ELR (cell line): ENCODE measurements at regions not wholly inside any gene's neighbourhood (a gene's known extent, or its start where the extent isn't known, plus 50 kb on each side); places are given as distances from the start of the nearest gene placed in this dataset.

Experiments
- DNase-seq: peaks from one replicate; pipeline ENCODE4 v3.0.0-alpha.2; 2015; ENCODE audit warnings: low read depth

DNA sequence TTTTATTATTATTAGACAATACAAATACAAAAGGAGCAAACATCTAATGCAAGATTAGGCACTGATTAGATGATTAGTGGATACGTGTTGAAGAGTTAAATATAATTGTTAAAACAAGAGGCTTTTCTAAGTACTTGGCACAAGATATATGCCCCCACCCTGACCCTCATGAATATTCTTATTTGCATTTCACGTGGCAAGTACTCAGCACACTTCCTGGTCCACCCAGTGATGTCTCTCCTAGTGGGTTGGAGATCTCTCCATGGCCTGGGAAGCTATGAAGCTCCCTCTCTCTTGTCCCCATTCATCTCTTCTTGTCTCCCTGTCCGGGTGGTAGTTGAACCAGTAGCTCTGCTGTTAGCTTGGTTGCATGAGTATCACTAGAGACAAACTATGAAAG is 375.3 kb downstream of the ADRA2A start:
- DNase-seq: no peak

DNA sequence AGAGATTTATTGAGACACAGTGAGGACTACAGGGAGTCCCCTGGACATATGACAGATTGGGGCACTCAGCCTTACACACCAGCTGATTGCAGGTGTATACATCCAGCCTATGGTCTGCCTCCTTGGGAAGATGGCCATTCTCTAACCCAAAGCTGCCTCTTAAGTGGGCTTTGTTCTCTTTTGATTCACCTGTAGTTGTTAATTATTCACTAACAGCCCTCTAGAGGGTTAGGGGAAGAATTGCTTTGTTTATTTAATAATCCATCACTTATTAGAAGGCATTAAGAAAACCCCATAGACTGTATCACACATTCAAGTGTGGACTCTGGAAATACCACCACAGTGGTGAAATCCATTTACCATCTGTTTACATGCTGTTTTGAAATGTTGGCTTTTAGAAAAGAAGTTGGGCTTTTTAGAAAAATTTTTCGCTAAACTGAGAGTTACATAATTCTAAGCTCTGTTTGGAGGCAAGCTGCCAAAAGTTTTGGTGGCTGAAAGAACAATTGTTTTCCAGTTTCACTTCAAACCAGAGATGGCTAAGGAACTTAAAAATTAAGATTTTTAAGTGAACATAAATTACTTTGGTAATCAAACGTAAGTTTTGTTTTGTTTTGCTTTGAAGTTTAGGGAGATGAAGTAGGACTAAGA is 379.1 kb downstream of the ADRA2A start:
- DNase-seq: no peak

DNA sequence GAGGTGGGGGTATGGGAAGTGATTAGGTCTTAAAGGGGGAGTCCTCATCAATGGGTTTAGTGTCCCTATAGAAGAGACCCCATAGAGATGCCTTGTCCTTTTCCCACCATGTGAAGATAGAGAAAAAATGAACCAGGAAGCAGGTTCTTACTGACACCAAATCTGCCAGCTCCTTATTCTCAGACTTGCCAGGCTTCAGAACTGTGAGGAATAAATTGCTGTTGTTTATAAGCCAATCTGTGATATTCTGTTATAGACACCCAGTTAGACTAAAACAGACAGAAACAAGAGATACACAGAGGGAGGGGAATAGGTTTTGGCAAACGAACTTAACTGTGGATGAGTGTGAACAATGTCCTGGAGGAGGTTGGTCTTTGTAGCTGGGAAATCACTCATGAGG is 381.4 kb downstream of the ADRA2A start:
- no peak for DNase-seq

DNA sequence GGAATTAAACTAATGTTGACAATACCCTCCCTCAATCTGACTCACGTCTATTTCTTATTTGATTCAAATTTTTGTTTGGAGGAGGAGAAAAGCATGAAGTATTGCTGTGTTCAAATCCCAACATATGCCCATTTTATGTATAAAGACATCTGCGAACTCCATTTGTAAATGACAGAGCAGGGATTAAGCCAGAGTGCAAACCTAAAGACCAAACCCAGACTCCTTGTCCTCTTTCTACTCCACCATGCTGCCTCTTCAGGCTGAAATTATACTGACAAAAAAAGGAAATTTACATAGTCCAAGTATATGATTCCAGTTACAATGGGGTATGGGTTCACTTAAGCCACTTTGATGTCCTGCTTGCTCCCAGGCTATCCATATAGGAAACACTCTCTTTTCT is 383.1 kb downstream of the ADRA2A start:
- DNase-seq: no peak

DNA sequence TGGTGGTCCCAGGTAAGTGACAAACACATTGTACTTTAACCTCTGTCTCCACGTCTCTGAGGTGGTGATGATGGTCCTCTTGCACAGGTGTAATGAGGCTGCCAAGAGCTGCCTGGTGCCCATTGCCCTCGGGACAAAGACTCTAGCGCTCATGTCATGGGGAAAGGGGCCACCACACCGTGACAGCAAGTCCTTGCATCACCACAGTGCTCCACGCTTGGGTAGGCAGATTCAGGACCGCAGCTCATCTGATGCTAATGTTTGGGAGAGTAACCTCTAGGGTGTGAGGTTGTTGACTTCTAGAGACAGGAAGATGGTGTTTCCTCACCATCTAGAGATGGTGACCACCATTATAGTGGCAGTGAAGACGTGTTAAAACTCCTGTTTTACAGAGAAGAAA is 395.6 kb downstream of the ADRA2A start:
- DNase-seq: no peak

DNA sequence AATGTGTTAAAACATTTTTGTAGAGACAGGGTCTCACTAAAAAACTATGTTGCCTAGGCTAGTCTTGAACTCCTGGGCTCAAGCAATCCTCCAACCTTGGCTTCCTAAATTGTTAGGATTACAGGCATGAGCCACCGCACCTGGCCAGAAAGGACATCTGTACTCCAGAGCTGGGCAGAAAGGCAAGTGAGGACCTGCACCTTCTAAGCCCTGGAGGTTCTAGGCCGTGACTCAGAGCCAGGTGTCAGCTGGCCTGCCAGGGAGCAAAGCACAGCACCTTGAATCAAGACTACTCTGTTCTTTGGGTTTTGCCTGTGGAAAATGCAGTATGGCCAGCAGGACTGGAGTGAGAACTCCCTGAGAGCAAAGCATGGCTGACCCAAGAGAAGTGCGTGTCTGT is 396.5 kb downstream of the ADRA2A start:
- DNase-seq: no peak

DNA sequence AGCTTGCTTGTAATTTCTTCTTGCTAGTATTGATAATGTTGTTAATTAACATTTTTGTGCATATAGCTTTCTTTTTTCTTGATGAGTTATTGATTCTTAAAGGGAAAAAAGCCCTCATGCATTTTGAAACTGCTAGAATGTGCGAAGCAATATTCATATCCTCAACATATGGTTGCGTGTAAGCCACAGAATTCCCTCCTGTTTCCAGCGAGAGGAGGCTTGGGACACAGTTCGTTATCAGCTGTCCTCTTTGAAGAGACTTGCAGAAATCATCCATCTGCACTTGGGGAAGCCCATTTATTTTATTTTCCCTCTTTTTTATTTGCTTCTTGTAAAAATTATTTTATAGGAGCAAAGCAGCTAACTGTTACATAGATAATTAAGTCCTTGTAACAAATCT is 398.0 kb downstream of the ADRA2A start:
- DNase-seq: no peak

DNA sequence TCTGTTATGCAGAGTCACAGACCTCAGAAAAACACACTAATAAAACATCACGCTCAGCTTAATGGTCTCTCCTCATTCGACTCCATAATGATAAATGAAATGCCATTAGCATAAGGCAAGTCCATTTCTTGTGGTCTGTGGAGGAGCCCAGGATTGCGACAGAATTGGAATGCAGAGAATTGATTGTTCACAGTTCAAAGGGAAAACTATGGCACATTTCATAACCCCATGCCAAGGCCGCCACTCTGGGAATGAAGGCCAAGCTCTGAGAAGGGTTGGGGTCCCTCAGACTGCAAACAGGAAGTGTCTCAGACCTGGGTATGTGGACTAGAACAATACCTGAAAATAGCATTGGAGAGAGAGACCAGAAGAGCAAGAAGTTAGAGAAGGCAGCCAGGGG is 398.9 kb downstream of the ADRA2A start:
- no peak for DNase-seq

DNA sequence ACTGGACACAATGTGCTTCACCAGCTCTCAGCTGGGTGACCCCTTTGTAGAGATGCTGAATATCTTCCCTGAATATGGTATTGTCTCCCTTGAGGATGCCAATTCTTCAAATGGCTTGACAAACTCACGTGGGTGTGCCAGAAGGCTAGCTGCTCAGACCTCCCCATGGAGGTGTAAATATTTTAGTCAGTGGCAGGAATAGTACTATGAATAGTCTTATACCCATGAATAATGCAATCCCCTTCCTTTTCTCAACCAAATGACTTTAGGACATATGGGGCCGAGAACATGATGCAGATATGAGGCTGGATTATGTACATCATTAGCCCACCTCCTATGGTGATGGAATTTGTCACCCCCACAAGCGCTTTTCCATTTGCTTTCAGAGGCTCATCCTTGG is 401.8 kb downstream of the ADRA2A start:
- DNase-seq: no peak

DNA sequence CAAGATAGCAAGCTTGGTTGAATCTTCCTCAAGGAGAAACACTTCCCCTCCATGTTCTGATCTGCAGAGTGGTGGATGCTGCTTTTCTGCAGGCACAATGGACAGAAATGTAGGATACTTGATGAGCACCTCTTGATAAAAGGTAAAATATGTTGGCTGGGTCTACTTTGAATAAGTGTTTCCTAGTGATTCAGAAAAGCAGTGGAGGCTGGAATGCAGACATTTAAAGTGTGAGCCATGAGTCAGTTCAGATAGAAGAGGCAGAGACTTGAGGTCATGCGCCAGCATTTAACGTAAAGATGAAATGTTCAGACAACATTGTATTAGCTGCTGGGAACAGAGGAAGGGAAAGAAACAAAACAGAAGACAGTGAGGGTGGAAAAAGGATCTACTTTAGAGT is 403.1 kb downstream of the ADRA2A start:
- DNase-seq: no peak

DNA sequence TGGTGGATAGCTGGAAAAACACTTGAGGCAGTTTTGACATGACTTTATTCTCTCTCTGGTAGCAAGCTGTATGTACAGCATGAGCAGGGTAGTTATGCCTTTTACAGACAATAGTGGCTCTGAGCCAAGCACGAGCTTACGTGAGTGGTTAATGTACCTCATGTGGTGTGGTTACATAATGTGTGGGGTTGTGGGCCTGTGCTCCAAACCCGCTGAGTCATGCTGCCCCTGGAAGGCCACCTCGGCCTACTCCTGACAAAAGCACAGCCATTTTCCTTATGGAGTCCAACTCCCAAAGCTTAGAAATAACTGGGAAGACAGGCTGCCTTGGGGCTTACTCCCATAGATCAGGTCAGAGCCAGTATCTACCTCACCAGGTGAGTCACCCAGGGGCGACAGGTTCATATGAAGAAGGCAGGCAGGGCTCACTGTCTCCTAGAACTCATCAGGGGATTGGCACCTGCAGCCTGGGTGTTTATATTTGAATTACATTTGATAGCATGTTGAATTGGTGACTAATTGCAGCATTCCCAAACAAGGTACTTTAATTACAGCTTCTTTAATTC is 404.5 kb downstream of the ADRA2A start:
- no peak for DNase-seq

DNA sequence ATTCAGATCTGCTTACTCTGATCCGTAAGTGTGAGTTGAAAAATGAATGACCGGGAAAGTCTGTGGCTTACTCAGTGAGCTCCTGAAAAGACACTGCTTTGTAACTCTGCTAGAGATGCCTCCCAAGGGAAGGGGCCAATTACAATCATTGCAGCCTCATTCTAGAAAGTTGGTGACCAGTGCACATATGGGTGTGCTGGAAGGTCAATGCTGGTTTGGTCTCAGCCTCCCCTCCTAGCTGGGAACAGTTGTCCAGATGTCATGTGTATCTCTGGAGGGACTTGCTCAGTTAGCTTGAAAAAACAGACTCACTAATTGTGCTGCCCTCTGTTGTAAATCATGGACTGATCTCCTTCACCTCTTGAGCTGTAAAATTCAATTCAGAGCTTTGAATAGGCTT is 405.0 kb downstream of the ADRA2A start:
- DNase-seq: no peak

DNA sequence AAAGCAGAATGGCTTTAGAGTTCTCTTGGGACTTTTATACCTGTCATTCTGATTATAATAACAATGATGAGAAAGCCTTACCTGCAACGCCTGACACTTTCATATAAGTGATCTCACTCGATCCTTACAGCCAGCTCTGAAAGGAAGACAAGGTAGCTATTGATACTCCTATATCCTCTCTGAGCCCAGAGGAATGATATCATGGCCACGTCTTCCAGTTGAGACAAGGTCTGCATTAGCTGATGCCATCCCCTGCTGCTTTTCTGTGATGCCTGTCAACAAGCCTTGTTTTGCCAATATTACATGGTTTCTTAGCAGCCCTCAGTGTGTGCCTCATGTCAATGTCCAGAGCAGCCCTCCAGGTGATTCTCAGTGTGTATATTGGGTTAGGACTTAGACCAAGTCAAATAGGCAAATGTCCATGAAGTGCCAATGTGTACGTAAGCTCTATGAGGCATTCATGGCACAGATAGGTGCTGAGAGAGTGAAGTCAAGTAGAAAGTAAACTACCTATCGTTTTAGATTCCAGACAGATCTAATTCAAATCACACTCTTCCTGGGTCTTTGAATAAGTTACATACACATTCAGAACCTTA is 405.9 kb downstream of the ADRA2A start:
- no peak for DNase-seq

DNA sequence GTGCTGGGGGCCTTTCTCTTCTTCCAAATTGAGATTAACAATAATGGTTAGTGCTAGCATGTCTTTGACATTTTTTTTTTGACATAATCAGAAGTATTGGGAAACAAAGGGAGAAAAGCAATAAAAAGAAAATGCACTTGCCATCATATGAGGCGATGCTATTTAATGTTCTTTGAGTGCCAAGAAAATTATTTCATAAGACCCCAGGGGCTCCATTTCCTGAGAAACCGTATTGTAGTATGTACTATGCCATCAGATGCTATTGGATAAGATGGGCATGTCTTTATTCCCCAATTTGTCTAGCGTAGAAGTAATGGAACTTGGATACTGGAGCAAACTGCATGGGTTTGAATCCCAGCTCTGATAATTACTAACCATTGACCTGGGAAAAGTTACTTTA is 408.9 kb downstream of the ADRA2A start:
- no peak for DNase-seq

DNA sequence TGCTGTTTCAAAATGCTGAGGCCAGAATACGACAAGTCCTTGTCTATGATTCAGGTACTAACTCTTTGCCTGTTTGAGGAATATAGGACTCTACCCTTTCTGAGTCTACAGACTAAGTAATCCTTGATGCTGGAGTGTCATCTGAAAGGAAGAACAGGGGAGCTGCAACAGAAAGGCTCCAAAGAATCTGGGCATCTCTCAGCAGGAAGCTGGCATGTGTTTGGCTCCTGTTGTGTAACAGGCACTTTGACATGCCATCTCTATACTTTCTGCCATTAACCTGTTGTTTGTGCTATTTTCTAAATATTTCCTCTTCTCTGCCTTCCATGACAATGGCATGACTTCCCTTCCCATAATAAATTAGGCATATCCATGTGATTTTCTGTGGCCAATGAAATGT is 409.5 kb downstream of the ADRA2A start:
- DNase-seq: no peak

DNA sequence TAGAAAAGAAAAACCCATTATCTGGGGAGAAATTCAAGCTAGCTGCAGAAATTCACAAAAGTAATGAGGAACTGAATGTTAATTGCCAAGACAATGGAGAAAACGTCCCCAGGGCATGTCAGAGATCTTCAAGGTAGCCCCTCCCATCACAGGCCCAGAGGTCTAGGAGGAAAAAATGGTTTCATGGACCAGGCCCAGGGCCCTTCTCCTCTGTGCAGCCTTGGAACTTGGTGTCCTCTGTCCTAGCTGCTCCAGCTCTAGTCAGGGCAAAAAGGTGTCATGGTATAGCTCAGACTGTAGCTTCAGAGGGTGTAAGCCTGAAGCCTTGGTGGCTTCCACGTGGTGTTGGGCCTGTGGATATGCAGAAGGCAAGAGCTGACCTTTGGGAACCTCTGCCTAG is 411.8 kb downstream of the ADRA2A start:
- DNase-seq: no peak

DNA sequence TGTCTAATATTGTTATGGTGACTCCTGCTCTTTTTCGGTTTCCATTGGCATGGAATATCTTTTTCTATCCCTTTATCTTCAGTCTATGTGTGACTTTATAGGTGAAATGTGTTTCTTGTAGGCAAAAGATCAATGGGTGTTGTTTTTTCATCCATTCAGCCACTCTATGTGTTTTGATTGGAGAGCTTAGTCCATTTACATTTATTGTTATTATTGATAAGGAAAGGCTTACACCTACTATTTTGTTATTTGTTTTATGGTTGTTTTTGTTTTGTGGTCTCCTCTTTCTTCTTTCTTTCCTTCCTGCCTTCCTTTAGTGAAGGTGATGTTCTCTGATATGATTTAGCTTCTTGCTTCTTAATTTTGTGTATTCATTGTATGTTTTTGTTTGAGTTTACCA is 414.3 kb downstream of the ADRA2A start:
- DNase-seq: no peak

DNA sequence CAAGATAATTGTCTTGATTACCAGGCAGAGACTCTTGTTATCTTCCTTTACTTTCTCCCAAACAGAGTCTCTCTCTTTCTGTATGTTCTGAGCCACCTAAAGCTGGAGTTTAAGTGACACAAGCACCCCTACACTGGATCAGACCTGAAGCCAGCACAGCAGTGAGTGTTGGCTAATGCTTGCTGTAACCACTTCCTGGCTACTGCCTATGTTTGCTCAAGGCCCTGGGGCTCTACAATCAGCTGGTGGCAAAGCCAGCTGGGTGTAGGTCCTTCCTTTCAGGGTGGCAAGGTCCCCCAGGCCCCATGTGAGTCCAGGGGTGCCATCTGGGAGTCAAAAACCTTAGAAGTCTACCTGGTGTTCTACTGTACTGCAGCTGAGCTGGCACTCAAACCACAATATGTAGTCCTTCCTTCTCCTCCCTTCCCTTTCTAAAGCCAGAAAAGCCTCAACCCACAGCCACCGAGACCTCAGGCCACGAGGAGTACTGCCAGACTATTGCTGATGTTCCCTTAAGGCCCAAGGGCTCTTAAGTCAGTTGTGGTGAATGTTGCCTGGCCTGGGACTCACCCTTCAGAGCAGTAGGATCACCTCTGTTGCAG is 416.3 kb downstream of the ADRA2A start:
- DNase-seq: no peak

DNA sequence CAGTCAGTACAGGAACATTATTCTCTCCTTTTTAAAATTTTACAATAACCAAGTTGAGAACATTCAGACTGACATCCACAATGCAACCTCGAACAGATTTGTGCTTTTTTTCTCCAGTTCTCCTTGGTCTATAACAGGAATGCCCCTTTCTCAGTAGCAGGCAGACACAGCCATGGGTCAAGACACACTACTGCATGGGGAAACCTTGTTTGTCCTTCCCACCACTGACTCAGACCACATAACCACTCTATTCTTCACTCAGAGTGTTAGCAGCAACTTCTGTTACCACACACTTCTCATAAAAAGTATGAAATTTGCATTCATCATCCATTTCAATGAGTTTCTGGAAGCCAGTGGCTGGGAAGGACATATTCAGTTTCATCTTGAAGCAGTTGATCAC is 421.7 kb downstream of the ADRA2A start:
- no peak for DNase-seq

DNA sequence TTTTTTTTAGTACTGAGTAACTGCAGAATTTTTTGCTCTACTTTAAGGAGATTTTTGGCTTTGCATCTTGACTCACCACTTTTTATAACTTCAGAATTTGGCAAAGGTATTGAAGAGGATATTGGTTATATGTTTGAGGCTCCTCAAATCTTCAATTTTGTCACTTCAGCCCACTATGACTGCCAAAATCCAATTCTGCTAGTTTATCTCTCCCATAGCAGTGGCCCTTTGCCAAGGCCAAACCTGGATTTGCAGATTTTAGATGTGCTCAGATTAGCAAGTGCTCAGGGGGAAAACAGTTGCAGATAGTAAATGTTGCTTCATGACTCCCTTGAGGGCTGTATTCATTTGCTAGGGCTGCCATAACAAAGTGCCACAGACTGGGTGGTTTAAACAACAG is 427.5 kb downstream of the ADRA2A start:
- DNase-seq: no peak

DNA sequence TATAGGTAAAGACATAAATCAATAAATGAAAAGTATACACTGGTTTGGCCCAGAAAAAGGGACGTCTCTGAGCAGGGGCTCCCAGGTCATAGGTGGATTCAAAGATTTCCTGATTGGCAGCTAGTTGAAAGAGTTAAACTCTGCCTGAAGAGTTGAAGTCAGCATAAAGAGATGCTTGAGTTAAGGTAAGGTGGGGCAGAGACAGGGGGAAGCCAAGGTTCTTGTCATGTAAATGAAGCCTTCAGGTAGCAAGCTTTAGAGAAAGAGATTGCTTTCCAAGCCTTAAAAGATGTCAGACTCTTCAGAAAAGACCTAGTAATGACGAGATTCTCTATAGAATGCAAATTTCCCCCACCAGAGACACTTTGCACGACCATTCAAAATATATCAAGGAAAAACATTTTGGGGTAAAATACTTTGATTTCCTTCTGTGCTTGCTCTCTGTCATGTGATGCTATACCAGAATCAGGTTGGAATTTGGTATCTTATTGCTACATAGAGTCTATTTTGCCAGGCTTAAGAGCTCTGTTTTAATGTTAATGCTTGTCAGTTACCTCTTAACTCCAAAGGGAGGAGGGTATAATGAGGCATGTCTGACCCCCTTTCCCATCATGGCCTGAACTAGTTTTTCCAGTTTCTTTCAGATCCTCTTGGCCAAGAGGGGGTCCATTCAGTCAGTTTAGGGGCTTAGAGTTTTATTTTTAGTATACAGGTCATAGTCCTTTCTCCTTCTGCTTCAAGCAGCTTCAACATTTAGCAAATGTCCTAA is 429.6 kb downstream of the ADRA2A start:
- no peak for DNase-seq

DNA sequence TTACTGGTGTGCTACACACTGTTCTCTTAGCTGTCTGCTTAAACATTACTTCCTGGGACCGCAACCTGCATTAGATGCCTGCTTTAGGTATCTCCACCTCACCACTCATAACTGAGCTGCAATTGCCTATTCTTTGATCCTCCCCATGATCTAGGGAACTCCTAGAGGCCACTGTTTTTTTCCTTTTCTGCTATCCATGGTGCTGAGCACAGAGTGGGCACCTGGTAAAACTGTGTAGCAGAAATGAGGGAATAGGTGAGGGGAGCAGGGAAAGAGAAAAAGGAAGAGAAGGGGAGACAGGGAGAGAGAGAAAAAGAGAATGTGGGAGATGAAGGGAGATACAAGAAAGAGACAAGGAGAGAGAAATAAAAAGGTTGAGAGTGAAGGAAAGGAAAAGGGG is 434.9 kb downstream of the ADRA2A start:
- no peak for DNase-seq

DNA sequence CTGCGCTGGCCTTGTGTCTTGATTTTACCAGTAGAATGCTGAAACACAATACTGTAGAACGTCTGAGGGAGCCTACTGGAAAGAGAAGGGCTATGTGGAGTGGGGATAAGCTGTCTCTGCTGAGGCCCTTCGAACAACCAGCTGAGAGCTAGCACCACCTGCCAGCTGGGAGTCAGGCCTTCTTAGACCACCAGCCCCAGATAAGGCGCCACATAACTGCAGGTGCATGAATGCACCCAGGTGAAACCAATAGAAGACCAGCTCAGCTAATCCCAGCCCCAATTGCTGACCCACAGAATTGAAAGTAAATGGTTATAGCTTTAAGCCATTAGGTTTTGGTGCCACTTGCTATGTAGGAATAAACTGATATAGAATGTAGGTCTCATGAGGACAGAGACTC is 438.4 kb downstream of the ADRA2A start:
- no peak for DNase-seq
